Adrenal gland (tissue), 5 donors: ENCODE measurements at regions not wholly inside any gene's neighbourhood (a gene's known extent, or its start where the extent isn't known, plus 50 kb on each side); places are given as distances from the start of the nearest gene placed in this dataset.

Experiments used
- POLR2A ChIP-seq, 2 donors: fragments of 450-650 bp; IDR thresholded peaks; one replicate each; pipeline ENCODE4 v1.6.1; 2017; ENCODE audit warnings: antibody characterized with exemption in 2 of 2, mild to moderate bottlenecking in 2 of 2, moderate library complexity in 1 of 2
- TF ChIP-seq, protein P1 (sequence below), 6 experiments: fragments of 450-650 bp in 4 of 6; fragments of 200-600 bp in 2 of 6; sonication (generic) in 1 of 6; IDR thresholded peaks; 1 replicate in 5 of 6; 2 replicates in 1 of 6; pipeline versions ENCODE4 v1.5.1 to v1.8.0; 2016 to 2021; ENCODE audit warnings: antibody characterized with exemption in 6 of 6, mild to moderate bottlenecking in 2 of 6, moderate library complexity in 1 of 6
- donor health status: DM: no; HTN: no; CAD: no.

DNA sequence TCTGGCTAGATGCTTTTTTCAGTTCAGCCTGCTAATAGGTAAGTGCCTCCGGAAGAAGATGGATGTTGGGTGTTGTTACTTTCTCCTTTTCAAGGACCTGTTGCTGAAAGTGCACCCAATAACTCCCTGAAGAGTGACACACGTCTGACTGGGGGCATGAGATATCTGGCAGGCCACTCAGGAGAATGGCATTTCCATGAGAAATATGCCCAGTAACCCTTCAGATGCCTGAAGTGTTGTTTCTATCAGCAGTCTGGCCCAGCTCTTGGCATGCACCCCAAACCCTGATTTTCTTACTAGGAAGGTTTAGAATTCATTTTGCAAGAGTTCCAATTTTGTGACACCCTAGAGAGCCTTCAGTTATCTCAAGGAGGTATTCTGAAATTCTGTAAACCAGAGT lies 71.5 kb downstream of the ARHGAP35 start:
- no peak for TF ChIP-seq POLR2A (IDR thresholded peaks at IDR 0.05)
- TF ChIP-seq, protein P1, sequence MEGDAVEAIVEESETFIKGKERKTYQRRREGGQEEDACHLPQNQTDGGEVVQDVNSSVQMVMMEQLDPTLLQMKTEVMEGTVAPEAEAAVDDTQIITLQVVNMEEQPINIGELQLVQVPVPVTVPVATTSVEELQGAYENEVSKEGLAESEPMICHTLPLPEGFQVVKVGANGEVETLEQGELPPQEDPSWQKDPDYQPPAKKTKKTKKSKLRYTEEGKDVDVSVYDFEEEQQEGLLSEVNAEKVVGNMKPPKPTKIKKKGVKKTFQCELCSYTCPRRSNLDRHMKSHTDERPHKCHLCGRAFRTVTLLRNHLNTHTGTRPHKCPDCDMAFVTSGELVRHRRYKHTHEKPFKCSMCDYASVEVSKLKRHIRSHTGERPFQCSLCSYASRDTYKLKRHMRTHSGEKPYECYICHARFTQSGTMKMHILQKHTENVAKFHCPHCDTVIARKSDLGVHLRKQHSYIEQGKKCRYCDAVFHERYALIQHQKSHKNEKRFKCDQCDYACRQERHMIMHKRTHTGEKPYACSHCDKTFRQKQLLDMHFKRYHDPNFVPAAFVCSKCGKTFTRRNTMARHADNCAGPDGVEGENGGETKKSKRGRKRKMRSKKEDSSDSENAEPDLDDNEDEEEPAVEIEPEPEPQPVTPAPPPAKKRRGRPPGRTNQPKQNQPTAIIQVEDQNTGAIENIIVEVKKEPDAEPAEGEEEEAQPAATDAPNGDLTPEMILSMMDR (IDR thresholded peaks at IDR 0.05) = no peak
